Panc1 (cell line): ENCODE measurements at regions not wholly inside any gene's neighbourhood (a gene's known extent, or its start where the extent isn't known, plus 50 kb on each side); places are given as distances from the start of the nearest gene placed in this dataset.

Experiments used
- ATAC-seq: fragments of 200-7000 bp; cut with Tn5 transposase; 2 replicates; pipeline ENCODE4 v1.9.1; 2020; ENCODE audit warnings: mild to moderate bottlenecking, moderate library complexity
- BruUV-seq: library from RNA; stranded (reverse); fragments of 400-500 nt; replicated peaks from 2 replicates; lab custom pipeline; 2021; lab: Mats Ljungman, UMichigan
- CTCF ChIA-PET: fragments of 300-600 bp; sonication (Branson Sonifier 250); formaldehyde crosslinking; loops from one replicate; lab custom pipeline; 2022; ENCODE audit warnings: antibody characterized with exemption; lab: Charles Lee
- POLR2A ChIA-PET: fragments of 300-600 bp; sonication (Branson Sonifier 250); formaldehyde crosslinking; loops from one replicate; lab custom pipeline; 2022; ENCODE audit warnings: antibody characterized with exemption; lab: Charles Lee
- DNase-seq: peaks from one replicate; pipeline ENCODE4 v3.0.0-alpha.2; 2010; ENCODE audit warnings: low read depth, low spot score
- H3K27ac ChIP-seq: 2 replicates; pipeline ENCODE4 v1.5.1; 2011; ENCODE audit warnings: mild to moderate bottlenecking, low read length, inconsistent platforms
- H3K27me3 ChIP-seq: fragments of 200-500 bp; sonication (Bioruptor generic); 2 replicates; pipeline ENCODE4 v1.6.0; 2014; ENCODE audit warnings: low read length, inconsistent platforms; ENCODE audit not compliant: control insufficient read depth, insufficient read depth
- H3K36me3 ChIP-seq: fragments of 200-500 bp; sonication (Bioruptor generic); 2 replicates; pipeline ENCODE4 v1.5.1; 2014; ENCODE audit warnings: inconsistent platforms, mild to moderate bottlenecking, low read length, moderate library complexity; ENCODE audit not compliant: control insufficient read depth, insufficient read depth
- H3K4me1 ChIP-seq: 2 replicates; pipeline ENCODE4 v1.5.1; 2011; ENCODE audit warnings: inconsistent platforms, mild to moderate bottlenecking, low read length, moderate library complexity; ENCODE audit not compliant: control insufficient read depth, insufficient read depth
- H3K4me3 ChIP-seq, 2 experiments: 2 replicates each; pipeline ENCODE4 v1.5.1; 2011 to 2012; ENCODE audit warnings: low read depth in 2 of 2, low read length in 2 of 2, mild to moderate bottlenecking in 2 of 2, inconsistent platforms in 1 of 2, moderate library complexity in 1 of 2
- H3K9me3 ChIP-seq: fragments of 200-500 bp; sonication (Bioruptor generic); 2 replicates; pipeline ENCODE4 v1.5.1; 2014; ENCODE audit warnings: low read depth, mild to moderate bottlenecking, inconsistent platforms, low read length, moderate library complexity; ENCODE audit not compliant: control insufficient read depth, insufficient read depth
- POLR2AphosphoS5 ChIP-seq: IDR thresholded peaks from 2 replicates; pipeline ENCODE4 v1.6.1; 2012; ENCODE audit warnings: mild to moderate bottlenecking, low read depth, low read length, moderate library complexity
- REST ChIP-seq, 2 experiments: IDR thresholded peaks; 2 replicates each; pipeline ENCODE4 v1.6.1; 2011 to 2012; ENCODE audit warnings: low read depth in 2 of 2, control low read depth in 1 of 2, low read length in 1 of 2, mild to moderate bottlenecking in 1 of 2, moderate library complexity in 1 of 2; ENCODE audit not compliant: insufficient read depth in 1 of 2
- SIN3A ChIP-seq: IDR thresholded peaks from 2 replicates; pipeline ENCODE4 v1.6.1; 2012; ENCODE audit warnings: low read depth, mild to moderate bottlenecking, low read length, moderate library complexity, borderline replicate concordance; ENCODE audit not compliant: insufficient read depth
- TCF7L2 ChIP-seq: IDR thresholded peaks from 2 replicates; pipeline ENCODE4 v1.6.1; 2011; ENCODE audit warnings: mild to moderate bottlenecking, low read depth, low read length, inconsistent platforms
- in situ Hi-C: cut with HindIII; loops from 2 replicates; pipeline ENCODE4 v1.10.0; 2016; ENCODE audit warnings: low sequenced_read_pairs, low pct_unique_long_range_greater_than_20kb
- intact Hi-C: fragments of 100-400 bp; cut with micrococcal nuclease; formaldehyde crosslinking; loops from one replicate; pipeline ENCODE4 v1.10.0; 2022; ENCODE audit not compliant: unreplicated experiment
- TF ChIP-seq, protein P1 (sequence below): fragments of 450-650 bp; IDR thresholded peaks from 2 replicates; pipeline ENCODE4 v1.5.1; 2017; ENCODE audit warnings: mild to moderate bottlenecking

DNA sequence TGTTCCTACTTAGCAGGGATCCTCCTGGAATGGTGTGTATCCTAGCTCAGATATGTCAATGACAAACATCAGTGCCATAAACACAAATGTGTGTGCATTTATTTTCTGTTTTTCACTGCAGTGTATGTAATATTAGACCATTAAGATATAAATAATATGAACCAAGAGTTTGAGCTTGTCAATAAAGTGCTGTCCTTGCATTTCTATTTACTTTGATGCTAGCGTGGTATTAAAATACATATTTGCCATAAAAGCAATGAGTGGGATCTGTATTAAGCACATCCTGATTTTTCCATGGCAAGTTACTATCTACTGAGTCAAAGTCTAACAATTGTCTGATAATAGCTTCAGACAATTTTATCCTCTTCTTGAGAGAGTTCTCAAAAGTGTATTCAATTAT lies 157.6 kb downstream of the DIRAS2 start:
- ATAC-seq (no peak), DNase-seq (no peak)
- Histone ChIP-seq H3K27me3 (no peaks in the 10 kb centered on the region), H3K4me3 (no peak overlapping the region), H3K9me3 (no peaks in the 10 kb centered on the region), H3K4me1 (no peaks in the 10 kb centered on the region), H3K36me3 (no peaks in the 10 kb centered on the region), H3K27ac (no peak overlapping the region)
- intact Hi-C loops (no loop called here), in situ Hi-C loops (no loop called here)
- CTCF ChIA-PET, result no interaction called here
- POLR2A ChIA-PET, result no interaction called here
- no TSS peak for BruUV-seq
- TF ChIP-seq POLR2AphosphoS5 (no peak), REST (IDR thresholded peaks at IDR 0.05; ENCODE audit: insufficient read depth in 1 of 2, low read depth in 2 of 2, low read length in 1 of 2) (no peak), SIN3A (no peak), TCF7L2 (no peak)
- TF ChIP-seq, protein P1, sequence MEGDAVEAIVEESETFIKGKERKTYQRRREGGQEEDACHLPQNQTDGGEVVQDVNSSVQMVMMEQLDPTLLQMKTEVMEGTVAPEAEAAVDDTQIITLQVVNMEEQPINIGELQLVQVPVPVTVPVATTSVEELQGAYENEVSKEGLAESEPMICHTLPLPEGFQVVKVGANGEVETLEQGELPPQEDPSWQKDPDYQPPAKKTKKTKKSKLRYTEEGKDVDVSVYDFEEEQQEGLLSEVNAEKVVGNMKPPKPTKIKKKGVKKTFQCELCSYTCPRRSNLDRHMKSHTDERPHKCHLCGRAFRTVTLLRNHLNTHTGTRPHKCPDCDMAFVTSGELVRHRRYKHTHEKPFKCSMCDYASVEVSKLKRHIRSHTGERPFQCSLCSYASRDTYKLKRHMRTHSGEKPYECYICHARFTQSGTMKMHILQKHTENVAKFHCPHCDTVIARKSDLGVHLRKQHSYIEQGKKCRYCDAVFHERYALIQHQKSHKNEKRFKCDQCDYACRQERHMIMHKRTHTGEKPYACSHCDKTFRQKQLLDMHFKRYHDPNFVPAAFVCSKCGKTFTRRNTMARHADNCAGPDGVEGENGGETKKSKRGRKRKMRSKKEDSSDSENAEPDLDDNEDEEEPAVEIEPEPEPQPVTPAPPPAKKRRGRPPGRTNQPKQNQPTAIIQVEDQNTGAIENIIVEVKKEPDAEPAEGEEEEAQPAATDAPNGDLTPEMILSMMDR, result no peak

DNA sequence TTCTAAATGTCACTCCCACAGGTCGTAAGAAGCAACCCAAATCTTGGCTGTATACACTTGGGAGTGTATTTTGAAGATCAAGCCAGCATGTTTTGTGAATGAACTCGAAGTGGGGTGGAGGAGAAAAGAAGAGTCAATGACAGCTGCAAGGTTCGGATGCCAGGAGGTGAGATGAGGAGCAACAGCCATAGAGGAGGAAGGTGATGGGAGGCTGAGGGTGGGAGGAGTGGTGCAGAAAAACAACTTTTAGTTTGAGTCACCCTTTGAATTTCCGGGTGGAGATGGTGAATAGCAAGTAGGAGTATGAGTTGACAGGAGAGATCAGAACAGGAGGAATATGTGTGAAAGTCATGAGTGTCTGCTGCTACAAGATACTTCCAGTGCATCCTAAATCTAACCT lies 153.6 kb downstream of the DIRAS2 start:
- in situ Hi-C loops, result no loop called here
- POLR2A ChIA-PET, result no interaction called here

More for the DNA sequence above, 153.6 kb downstream of the DIRAS2 start:
- no peak overlapping the region for H3K27ac ChIP-seq
- CTCF ChIA-PET, result no interaction called here
- intact Hi-C loops, result no loop called here
- BruUV-seq, result no TSS peak
- ATAC-seq, result no peak
- no peak for DNase-seq
- H3K36me3 ChIP-seq, result no peaks in the 10 kb centered on the region
- H3K9me3 ChIP-seq, result no peaks in the 10 kb centered on the region
- no peaks in the 10 kb centered on the region for H3K4me1 ChIP-seq
- no peaks in the 10 kb centered on the region for H3K27me3 ChIP-seq
- no peak for TF ChIP-seq TCF7L2
- no peak for TF ChIP-seq POLR2AphosphoS5
- no peak for TF ChIP-seq SIN3A
- no peak for TF ChIP-seq REST (IDR thresholded peaks at IDR 0.05; ENCODE audit: insufficient read depth in 1 of 2, low read depth in 2 of 2, low read length in 1 of 2)
- TF ChIP-seq, protein P1, result no peak
- no peak overlapping the region for H3K4me3 ChIP-seq
